ENCODE measurements at regions not wholly inside any gene's neighbourhood (a gene's known extent, or its start where the extent isn't known, plus 50 kb on each side); places are given as distances from the start of the nearest gene placed in this dataset.

DNA sequence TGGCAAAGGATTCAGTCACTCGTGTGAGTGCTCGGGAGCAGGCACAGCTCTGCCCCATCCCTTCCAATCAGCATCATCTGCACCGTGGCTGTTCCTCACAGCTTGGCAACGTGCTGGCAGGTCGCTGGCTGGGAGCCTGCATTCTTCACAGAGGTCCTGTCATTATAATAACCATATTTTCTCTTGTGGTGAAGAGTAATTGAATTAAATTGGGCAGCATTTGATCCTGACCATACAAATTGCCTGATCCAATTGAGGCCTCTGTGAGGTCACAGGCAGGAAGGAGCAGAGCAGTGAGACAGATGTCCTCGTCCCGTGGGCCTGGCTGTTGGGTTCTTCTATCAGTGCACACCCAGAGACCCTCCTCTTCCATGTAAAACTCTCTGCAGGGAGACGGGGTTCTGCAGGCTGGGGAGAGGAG, 407.8 kb downstream of the COG6 start:
- POLR2A ChIA-PET: interaction anchor here (0.6 kb wide), 1 partner anchor 370 kb away, joined by 3 read pairs; no protein-coding TSS in a partner anchor
- 84% methylated on average over 8 of the region's 8 CpGs for WGBS (ENCODE audit: insufficient coverage, insufficient replicate concordance, low lambda C conversion rate, missing lambda C conversion rate)
- no peak for DNase-seq (ENCODE audit: low read depth, low spot score)
- TF ChIP-seq MTA3 (IDR thresholded peaks at IDR 0.05; ENCODE audit: borderline replicate concordance, low read length): no peak
- no peak for TF ChIP-seq SRF (IDR thresholded peaks at IDR 0.05; ENCODE audit: low read depth in 2 of 2, low read length in 2 of 2)
- no peak for TF ChIP-seq SUPT20H (IDR thresholded peaks at IDR 0.05; ENCODE audit: borderline replicate concordance, control insufficient read depth, low read depth, low read length)
- TF ChIP-seq NR2F1 (conservative IDR thresholded peaks at IDR 0.05): no peak
- no peak for TF ChIP-seq CHD2 (IDR thresholded peaks at IDR 0.05; ENCODE audit: borderline replicate concordance, low read depth, low read length)
- TF ChIP-seq EP300 (IDR thresholded peaks at IDR 0.05; ENCODE audit: borderline replicate concordance in 1 of 2, control insufficient read depth in 1 of 2, low read depth in 2 of 2, low read length in 2 of 2): no peak
- no peak for TF ChIP-seq ASH2L (IDR thresholded peaks at IDR 0.05; ENCODE audit: borderline replicate concordance, low read depth)
- TF ChIP-seq TBL1XR1 (IDR thresholded peaks at IDR 0.05; ENCODE audit: low read depth, low read length): no peak
- no peak for TF ChIP-seq ZNF622 (IDR thresholded peaks at IDR 0.05)
- TF ChIP-seq RAD51 (IDR thresholded peaks at IDR 0.05): no peak
- no peak for TF ChIP-seq NRF1 (conservative IDR thresholded peaks at IDR 0.05; ENCODE audit: low read depth, low read length)
- TF ChIP-seq POU2F2 (IDR thresholded peaks at IDR 0.05; ENCODE audit: borderline replicate concordance, low read depth, low read length): no peak
- TF ChIP-seq CBFB (IDR thresholded peaks at IDR 0.05; ENCODE audit: low read depth): no peak
- TF ChIP-seq EED (IDR thresholded peaks at IDR 0.05; ENCODE audit: low read depth): no peak
- no peak for TF ChIP-seq TAF1 (IDR thresholded peaks at IDR 0.05; ENCODE audit: borderline replicate concordance, low read depth, low read length)
- no peak for TF ChIP-seq EGR1 (IDR thresholded peaks at IDR 0.05; ENCODE audit: borderline replicate concordance in 1 of 2, low read depth in 2 of 2, low read length in 2 of 2)
- no peak for TF ChIP-seq STAT1 (conservative IDR thresholded peaks at IDR 0.05)
- no peak for TF ChIP-seq BMI1 (IDR thresholded peaks at IDR 0.05; ENCODE audit: borderline replicate concordance)
- no peak for TF ChIP-seq RCOR1 (conservative IDR thresholded peaks at IDR 0.05; ENCODE audit: low read depth, low read length)
- TF ChIP-seq MXI1 (IDR thresholded peaks at IDR 0.05; ENCODE audit: low read depth, low read length): no peak
- CTCF ChIA-PET: interaction anchor here (1.2 to 1.6 kb wide), 3 partner anchors 120 to 619 kb away, joined by 3 read pairs; no protein-coding TSS in a partner anchor
- SMC1A ChIA-PET (ENCODE audit: uncharacterized antibody, unreplicated experiment): interaction anchor here (0.8 to 2.1 kb wide), 7 partner anchors 17 to 621 kb away, joined by 3 to 6 read pairs (median 4); no protein-coding TSS in a partner anchor
- H3K27ac ChIP-seq (ENCODE audit: control insufficient read depth, insufficient read depth): no peak overlapping the region
- H3K9ac ChIP-seq (ENCODE audit: control insufficient read depth, insufficient read depth, low read length): no peak overlapping the region
- ATAC-seq: no peak
- H4K20me1 ChIP-seq (ENCODE audit: control insufficient read depth, insufficient read depth): no peaks in the 10 kb centered on the region
- intact Hi-C loops (cut with micrococcal nuclease; ENCODE audit: unreplicated experiment): loop anchor here (5.0 to 10.0 kb wide), 4 partner anchors 301 to 714 kb away; no protein-coding TSS in a partner anchor
- H3K36me3 ChIP-seq (ENCODE audit: control insufficient read depth in 2 of 2, insufficient read depth in 2 of 2, low read length in 1 of 2): no peaks in the 10 kb centered on the region
- H2AFZ ChIP-seq (ENCODE audit: control insufficient read depth, low read depth, low read length): no peak overlapping the region
- H3K27me3 ChIP-seq (replicated peaks in 1 of 2; ENCODE audit: control insufficient read depth in 2 of 2, insufficient read depth in 2 of 2, low read length in 1 of 2): no peaks in the 10 kb centered on the region
- H3K9me3 ChIP-seq (replicated peaks; ENCODE audit: control insufficient read depth, insufficient read depth, low read length): no peaks in the 10 kb centered on the region; the same call in 2 of the 3 replicates
- in situ Hi-C loops (cut with MboI): loop anchor here (5.0 kb wide), 2 partner anchors 619 to 714 kb away; no protein-coding TSS in a partner anchor
- RAD21 ChIA-PET (ENCODE audit: unreplicated experiment): interaction anchor here (0.8 kb wide), 1 partner anchor 36 kb away, joined by 3 read pairs; no protein-coding TSS in a partner anchor
- H3K79me2 ChIP-seq (ENCODE audit: control insufficient read depth, insufficient read depth, low read length): no peaks in the 10 kb centered on the region
- H3K4me1 ChIP-seq (ENCODE audit: control insufficient read depth, insufficient read depth, low read length): peaks cover 26% of the 10 kb centered on the region
- no peak overlapping the region for H3K4me2 ChIP-seq (ENCODE audit: control insufficient read depth, insufficient read depth)
- H3K4me3 ChIP-seq: no peak overlapping the region
- no TSS peak for BruUV-seq (replicated peaks)
- FAIRE-seq: no peak
